LNCaP clone FGC (cell line): ENCODE measurements at regions not wholly inside any gene's neighbourhood (a gene's known extent, or its start where the extent isn't known, plus 50 kb on each side); places are given as distances from the start of the nearest gene placed in this dataset.

Experiments used
- DNase-seq: peaks from one replicate; pipeline ENCODE4 v3.0.0-alpha.2; 2011; ENCODE audit warnings: low read depth
- H3K4me3 ChIP-seq: 2 replicates; pipeline ENCODE4 v1.5.1; 2011; ENCODE audit warnings: mild to moderate bottlenecking, low read depth, low read length, control low read depth
- TF ChIP-seq, protein P1 (sequence below): IDR thresholded peaks from 2 replicates; pipeline ENCODE4 v1.5.1; 2012; ENCODE audit warnings: mild to moderate bottlenecking; ENCODE audit not compliant: control insufficient read depth, insufficient read depth; ENCODE audit errors: extremely low read depth

- TF ChIP-seq, protein P1, sequence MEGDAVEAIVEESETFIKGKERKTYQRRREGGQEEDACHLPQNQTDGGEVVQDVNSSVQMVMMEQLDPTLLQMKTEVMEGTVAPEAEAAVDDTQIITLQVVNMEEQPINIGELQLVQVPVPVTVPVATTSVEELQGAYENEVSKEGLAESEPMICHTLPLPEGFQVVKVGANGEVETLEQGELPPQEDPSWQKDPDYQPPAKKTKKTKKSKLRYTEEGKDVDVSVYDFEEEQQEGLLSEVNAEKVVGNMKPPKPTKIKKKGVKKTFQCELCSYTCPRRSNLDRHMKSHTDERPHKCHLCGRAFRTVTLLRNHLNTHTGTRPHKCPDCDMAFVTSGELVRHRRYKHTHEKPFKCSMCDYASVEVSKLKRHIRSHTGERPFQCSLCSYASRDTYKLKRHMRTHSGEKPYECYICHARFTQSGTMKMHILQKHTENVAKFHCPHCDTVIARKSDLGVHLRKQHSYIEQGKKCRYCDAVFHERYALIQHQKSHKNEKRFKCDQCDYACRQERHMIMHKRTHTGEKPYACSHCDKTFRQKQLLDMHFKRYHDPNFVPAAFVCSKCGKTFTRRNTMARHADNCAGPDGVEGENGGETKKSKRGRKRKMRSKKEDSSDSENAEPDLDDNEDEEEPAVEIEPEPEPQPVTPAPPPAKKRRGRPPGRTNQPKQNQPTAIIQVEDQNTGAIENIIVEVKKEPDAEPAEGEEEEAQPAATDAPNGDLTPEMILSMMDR, result no peak
- peak; percentile 39 for DNase-seq
- H3K4me3 ChIP-seq, result no peak overlapping the region
These were observed 68.8 kb downstream of the YIPF5 start for GRCh38 chr5:144101616-144102015.

DNA sequence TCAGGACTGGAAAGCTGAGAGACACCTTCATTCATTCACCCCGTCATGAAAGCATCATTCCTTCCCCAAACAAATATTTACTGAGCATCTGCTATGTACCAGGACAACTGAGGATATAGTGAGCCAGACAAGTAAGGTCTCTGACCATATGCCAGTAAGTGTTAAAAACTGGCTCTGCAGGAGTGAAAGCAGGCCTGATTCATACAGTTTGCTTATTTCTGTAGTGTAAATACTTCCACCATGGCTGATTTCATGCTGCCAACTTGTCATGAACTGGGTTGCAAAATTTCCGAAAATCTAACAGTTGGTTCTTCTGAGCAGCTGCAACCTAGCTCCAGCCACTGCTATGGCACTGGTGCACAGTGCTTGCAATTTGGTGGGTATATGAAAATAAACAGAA, 68.1 kb downstream of the YIPF5 start:
- H3K4me3 ChIP-seq, result no peak overlapping the region
- DNase-seq, result peak; percentile 30
- TF ChIP-seq, protein P1, result no peak

DNA sequence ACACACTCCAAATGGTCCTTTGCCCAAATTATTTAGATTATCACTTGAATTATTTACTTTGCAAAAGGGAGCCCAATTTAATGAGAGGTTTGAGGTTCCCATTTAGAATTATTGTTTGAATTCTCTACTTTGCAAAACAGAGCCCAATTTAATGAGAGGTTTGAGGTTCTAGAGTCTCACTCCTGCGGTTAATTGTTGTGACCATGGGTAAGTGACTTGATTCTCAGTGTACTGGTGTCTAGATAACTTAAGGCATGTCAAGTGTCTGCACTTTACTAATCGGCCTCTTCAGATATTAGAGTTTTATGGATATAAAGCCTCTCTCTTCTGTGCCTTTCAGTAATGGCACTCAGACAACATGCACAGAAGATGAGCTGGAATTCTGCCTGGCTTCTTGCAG, 67.5 kb downstream of the YIPF5 start:
- no peak for DNase-seq
- TF ChIP-seq, protein P1, result no peak
- no peak overlapping the region for H3K4me3 ChIP-seq

DNA sequence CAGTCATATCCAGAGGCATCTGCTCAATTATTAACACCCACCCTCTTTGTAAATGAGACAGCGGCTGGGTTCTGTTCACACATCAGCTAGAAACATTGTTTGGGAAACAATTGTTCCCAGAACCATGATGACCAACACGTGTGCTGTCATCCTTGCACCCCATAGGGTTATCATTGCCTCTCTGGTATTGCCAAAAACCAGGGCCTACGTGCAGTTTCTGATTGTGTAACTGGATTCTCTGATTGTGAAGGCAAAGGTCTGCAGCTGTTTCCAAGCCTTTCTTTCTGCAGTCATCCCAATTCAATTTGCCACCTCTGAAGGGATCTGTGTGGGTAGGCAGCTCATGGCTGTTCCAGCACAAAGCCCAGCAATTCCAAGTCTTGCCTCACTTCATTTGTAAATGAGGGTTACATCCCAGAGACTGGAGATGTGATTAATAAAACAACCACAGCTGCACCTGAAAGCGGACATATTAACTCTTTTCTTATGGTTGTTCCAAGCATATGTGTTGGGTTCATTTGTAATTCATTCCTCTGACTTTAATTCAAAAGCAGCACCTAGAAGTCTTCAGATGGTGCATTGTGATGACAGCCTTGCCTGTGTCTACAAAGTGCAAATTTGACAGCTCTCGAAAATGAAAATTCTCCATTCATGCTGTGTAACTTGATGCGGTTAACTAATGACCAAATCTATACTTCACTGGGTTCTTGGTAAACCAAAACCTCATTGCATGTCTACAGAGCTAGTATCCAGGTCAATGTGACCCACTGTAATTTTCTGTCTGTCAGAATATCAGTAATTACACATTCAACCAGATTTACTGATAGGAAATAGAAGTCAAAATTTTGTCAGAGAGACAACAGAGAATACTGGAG, 66.6 kb downstream of the YIPF5 start:
- no peak overlapping the region for H3K4me3 ChIP-seq
- DNase-seq, result no peak
- TF ChIP-seq, protein P1, result no peak

GRCh38 chr5:144105371-144105770, 65.1 kb downstream of the YIPF5 start:
- H3K4me3 ChIP-seq, result no peak overlapping the region
- TF ChIP-seq, protein P1, result no peak
- DNase-seq, result no peak

DNA sequence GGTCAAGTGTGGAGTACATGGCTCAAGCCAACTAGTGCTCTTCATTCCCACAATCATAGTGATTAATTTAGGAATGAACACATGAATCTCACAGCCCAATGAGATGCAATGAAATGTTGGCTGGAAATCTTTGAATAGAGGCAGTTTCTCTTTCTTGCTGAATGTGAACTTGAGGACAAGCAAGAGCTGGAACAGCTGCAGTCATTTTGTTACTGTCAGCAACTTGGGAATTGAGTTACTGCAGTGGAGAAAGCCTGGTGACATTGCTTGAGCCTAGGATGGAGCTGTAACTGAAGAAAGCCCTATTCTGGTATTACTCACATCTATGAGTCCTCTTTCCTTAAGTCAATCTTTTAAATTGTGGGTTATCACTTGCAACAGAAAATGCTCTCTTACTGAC, 62.3 kb downstream of the YIPF5 start:
- DNase-seq, result no peak
- TF ChIP-seq, protein P1, result no peak
- no peak overlapping the region for H3K4me3 ChIP-seq
